Upper lobe of left lung (tissue), 4 donors: ENCODE measurements at regions not wholly inside any gene's neighbourhood (a gene's known extent, or its start where the extent isn't known, plus 50 kb on each side); places are given as distances from the start of the nearest gene placed in this dataset.

Experiments
- POLR2A ChIP-seq, 4 donors: fragments of 450-650 bp; IDR thresholded peaks; one replicate each; pipeline ENCODE4 v1.5.1; 2016 to 2017; ENCODE audit warnings: antibody characterized with exemption in 4 of 4, mild to moderate bottlenecking in 2 of 4
- POLR2AphosphoS5 ChIP-seq, 2 donors: sonication (generic); formaldehyde crosslinking; IDR thresholded peaks; one replicate each; pipeline ENCODE4 v1.5.1; 2017; ENCODE audit warnings: antibody characterized with exemption in 2 of 2
- TF ChIP-seq, protein P1 (sequence below), 6 experiments: fragments of 450-650 bp in 4 of 6; fragments of 200-600 bp in 2 of 6; sonication (generic) in 2 of 6; IDR thresholded peaks; one replicate each; pipeline ENCODE4 v1.5.1; 2016 to 2019; ENCODE audit warnings: antibody characterized with exemption in 6 of 6

DNA sequence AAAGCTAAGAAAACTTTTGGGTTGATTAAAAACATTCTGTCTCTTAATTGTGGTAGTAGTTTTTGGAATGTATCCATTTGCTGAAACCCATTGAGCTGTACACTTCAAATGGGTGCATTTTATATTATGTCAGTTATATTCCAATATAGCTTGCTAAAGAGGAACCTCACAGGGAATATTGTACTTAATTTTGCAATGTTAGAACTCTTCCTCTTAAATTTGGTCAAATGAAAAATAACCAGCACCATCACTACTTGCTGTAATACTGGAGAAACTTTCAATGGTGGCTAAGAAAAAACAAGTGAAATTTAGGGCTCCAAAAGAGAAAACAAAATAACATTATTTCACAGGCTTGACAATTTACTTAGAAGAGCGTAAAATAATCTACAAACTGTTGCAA, 651.5 kb downstream of the MAFB start:
- TF ChIP-seq, protein P1, sequence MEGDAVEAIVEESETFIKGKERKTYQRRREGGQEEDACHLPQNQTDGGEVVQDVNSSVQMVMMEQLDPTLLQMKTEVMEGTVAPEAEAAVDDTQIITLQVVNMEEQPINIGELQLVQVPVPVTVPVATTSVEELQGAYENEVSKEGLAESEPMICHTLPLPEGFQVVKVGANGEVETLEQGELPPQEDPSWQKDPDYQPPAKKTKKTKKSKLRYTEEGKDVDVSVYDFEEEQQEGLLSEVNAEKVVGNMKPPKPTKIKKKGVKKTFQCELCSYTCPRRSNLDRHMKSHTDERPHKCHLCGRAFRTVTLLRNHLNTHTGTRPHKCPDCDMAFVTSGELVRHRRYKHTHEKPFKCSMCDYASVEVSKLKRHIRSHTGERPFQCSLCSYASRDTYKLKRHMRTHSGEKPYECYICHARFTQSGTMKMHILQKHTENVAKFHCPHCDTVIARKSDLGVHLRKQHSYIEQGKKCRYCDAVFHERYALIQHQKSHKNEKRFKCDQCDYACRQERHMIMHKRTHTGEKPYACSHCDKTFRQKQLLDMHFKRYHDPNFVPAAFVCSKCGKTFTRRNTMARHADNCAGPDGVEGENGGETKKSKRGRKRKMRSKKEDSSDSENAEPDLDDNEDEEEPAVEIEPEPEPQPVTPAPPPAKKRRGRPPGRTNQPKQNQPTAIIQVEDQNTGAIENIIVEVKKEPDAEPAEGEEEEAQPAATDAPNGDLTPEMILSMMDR (IDR thresholded peaks at IDR 0.05), result no peak
- TF ChIP-seq POLR2AphosphoS5 (IDR thresholded peaks at IDR 0.05), result no peak
- no peak for TF ChIP-seq POLR2A (IDR thresholded peaks at IDR 0.05)
